Muscle layer of colon (tissue), 2 donors: ENCODE measurements at regions not wholly inside any gene's neighbourhood (a gene's known extent, or its start where the extent isn't known, plus 50 kb on each side); places are given as distances from the start of the nearest gene placed in this dataset.

ENCODE experiments used
- H3K27ac ChIP-seq: one replicate; pipeline ENCODE4 v1.7.0; 2013; ENCODE audit warnings: low read depth, mild to moderate bottlenecking, low read length, moderate library complexity
- H3K27me3 ChIP-seq, 2 donors: one replicate each; pipeline ENCODE4 v1.7.0; 2013; ENCODE audit warnings: low read length in 2 of 2, mild to moderate bottlenecking in 2 of 2; ENCODE audit not compliant: insufficient read depth in 2 of 2, control insufficient read depth in 1 of 2
- H3K36me3 ChIP-seq: one replicate; pipeline ENCODE4 v1.7.0; 2013; ENCODE audit warnings: mild to moderate bottlenecking, low read length; ENCODE audit not compliant: insufficient read depth
- H3K4me1 ChIP-seq: one replicate; pipeline ENCODE4 v1.7.0; 2013; ENCODE audit warnings: mild to moderate bottlenecking, low read length; ENCODE audit not compliant: insufficient read depth
- H3K4me3 ChIP-seq, 2 donors: one replicate each; pipeline ENCODE4 v1.7.0; 2013; ENCODE audit warnings: low read length in 2 of 2, low read depth in 1 of 2, mild to moderate bottlenecking in 1 of 2, moderate library complexity in 1 of 2
- H3K9ac ChIP-seq: one replicate; pipeline ENCODE4 v1.7.0; 2013; ENCODE audit warnings: low read length
- H3K9me3 ChIP-seq: one replicate; pipeline ENCODE4 v1.7.0; 2013; ENCODE audit warnings: mild to moderate bottlenecking, low read length
- donor health status: abdominal sarcoma.
- donor health status: Adenocarcinoma of cecum.

GRCh38 chr17:71158437-71158836, 962.4 kb upstream of the SOX9 start:
- Histone ChIP-seq H3K9ac (no peak overlapping the region), H3K27me3 (no peaks in the 10 kb centered on the region), H3K36me3 (no peaks in the 10 kb centered on the region), H3K4me1 (no peaks in the 10 kb centered on the region), H3K27ac (no peak overlapping the region), H3K9me3 (no peaks in the 10 kb centered on the region), H3K4me3 (no peak overlapping the region)

DNA sequence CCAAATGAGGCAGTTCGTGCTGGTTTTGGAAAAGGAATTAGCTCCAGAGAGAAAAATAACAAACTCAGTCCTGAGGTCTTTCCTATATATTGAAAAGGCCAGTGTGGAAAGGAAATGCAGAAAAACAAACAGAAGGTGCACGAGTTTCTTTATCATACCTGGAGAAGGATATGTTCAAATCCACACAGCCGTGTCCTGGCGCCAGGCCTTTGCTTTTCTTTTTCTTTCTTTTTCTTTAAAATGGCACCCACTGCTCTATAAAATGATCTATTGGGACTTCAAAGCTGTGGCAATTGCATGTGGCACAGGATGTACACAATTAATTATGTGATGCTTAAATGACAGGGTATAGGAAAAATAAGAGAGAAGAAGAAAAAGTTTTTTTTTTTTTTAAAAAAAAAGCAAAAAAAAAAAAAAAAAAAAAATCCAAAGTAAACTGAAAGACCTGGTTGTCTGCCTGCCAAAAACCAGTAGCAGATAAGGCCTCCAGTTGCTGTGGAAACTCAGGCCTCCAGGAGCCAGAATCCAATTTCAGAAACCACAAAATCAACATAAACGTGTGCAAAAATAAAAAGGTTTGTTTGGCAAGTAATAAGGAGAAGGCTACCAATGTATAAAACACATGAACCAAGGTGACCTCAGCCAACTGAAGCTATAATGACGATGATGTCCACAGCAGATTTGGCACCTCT, 957.6 kb upstream of the SOX9 start:
- Histone ChIP-seq H3K27me3 (no peaks in the 10 kb centered on the region), H3K4me3 (no peak overlapping the region), H3K9ac (no peak overlapping the region), H3K4me1 (peaks cover 3% of the 10 kb centered on the region), H3K36me3 (no peaks in the 10 kb centered on the region), H3K9me3 (no peaks in the 10 kb centered on the region), H3K27ac (no peak overlapping the region)

DNA sequence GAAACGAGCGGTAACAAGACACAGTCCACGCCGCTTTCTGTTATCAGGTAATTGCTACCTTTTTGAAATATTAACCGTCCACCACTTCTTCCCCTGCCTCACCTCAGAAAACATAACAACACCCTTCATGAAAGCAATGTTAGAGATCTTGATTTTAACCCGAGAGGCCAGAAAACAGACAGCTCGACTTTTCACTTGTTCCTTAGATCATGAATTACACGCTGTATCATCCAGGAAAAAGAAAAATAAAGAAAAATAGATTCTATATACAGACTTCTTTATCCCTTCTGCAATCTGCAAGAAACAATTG, 957.1 kb upstream of the SOX9 start:
- H3K27ac ChIP-seq: no peak overlapping the region
- peaks cover 3% of the 10 kb centered on the region for H3K4me1 ChIP-seq
- H3K27me3 ChIP-seq: no peaks in the 10 kb centered on the region
- no peaks in the 10 kb centered on the region for H3K36me3 ChIP-seq
- H3K9me3 ChIP-seq: no peaks in the 10 kb centered on the region
- no peak overlapping the region for H3K9ac ChIP-seq
- H3K4me3 ChIP-seq: no peak overlapping the region

- Histone ChIP-seq H3K9me3 (no peaks in the 10 kb centered on the region), H3K4me3 (no peak overlapping the region), H3K27me3 (no peaks in the 10 kb centered on the region), H3K27ac (no peak overlapping the region), H3K9ac (no peak overlapping the region), H3K36me3 (no peaks in the 10 kb centered on the region), H3K4me1 (peaks cover 3% of the 10 kb centered on the region)
Observed at GRCh38 chr17:71164561-71164960, 956.3 kb upstream of the SOX9 start.

- no peaks in the 10 kb centered on the region for H3K27me3 ChIP-seq
- H3K36me3 ChIP-seq: no peaks in the 10 kb centered on the region
- no peak overlapping the region for H3K27ac ChIP-seq
- H3K4me3 ChIP-seq: no peak overlapping the region
- H3K4me1 ChIP-seq: peaks cover 3% of the 10 kb centered on the region
- no peaks in the 10 kb centered on the region for H3K9me3 ChIP-seq
- H3K9ac ChIP-seq: no peak overlapping the region
Observed at GRCh38 chr17:71166311-71166710, 954.5 kb upstream of the SOX9 start.

- no peak overlapping the region for H3K9ac ChIP-seq
- no peak overlapping the region for H3K4me3 ChIP-seq
- no peaks in the 10 kb centered on the region for H3K27me3 ChIP-seq
- no peaks in the 10 kb centered on the region for H3K36me3 ChIP-seq
- H3K4me1 ChIP-seq: peaks cover 3% of the 10 kb centered on the region
- H3K9me3 ChIP-seq: no peaks in the 10 kb centered on the region
- no peak overlapping the region for H3K27ac ChIP-seq
Observed at GRCh38 chr17:71168053-71168741, 952.6 kb upstream of the SOX9 start.

DNA sequence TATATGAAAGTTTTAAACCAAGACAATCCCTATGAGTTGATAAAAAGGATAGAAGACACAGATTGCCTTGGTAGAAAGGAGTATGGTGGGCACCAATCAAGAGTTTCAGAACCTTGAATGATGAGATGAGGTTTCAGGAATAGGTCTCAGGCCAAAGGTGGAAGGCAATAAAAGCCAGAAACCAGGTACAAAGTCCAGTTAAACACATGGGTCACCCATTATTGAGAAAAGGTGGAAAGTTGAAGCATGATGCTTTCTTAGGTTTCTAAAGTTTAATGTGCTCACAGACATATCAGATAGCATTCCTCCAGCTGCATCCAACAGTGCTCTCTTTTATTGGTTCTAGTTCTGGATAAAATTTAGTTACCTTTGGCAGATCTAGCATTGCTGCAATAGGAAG, 950.8 kb upstream of the SOX9 start:
- H3K4me1 ChIP-seq: peaks cover 3% of the 10 kb centered on the region
- no peaks in the 10 kb centered on the region for H3K36me3 ChIP-seq
- no peak overlapping the region for H3K9ac ChIP-seq
- H3K4me3 ChIP-seq: no peak overlapping the region
- no peak overlapping the region for H3K27ac ChIP-seq
- H3K9me3 ChIP-seq: no peaks in the 10 kb centered on the region
- no peaks in the 10 kb centered on the region for H3K27me3 ChIP-seq

DNA sequence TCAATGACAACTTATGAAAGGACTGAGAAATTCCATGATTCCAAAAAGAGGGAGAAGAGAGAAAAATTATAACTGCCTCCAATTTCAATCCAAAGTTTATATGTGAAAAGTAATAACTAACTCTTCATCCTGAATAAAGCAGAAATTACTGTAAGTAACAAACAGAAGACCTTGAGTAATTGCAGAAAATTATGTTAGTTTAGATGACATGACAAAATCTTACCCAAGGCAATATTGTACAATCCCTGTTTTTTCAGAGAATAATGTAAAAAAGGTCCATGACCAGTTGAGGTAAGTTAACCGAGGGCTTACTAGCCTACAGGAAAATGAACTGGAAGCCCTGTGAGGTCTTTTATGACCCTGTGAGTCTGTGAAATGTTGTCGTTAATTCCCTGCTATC, 949.5 kb upstream of the SOX9 start:
- Histone ChIP-seq H3K27me3 (no peaks in the 10 kb centered on the region), H3K9ac (no peak overlapping the region), H3K4me1 (peaks cover 6% of the 10 kb centered on the region), H3K4me3 (no peak overlapping the region), H3K27ac (no peak overlapping the region), H3K9me3 (no peaks in the 10 kb centered on the region), H3K36me3 (no peaks in the 10 kb centered on the region)

- Histone ChIP-seq H3K9ac (no peak overlapping the region), H3K27ac (no peak overlapping the region), H3K4me3 (no peak overlapping the region), H3K27me3 (no peaks in the 10 kb centered on the region), H3K9me3 (no peaks in the 10 kb centered on the region), H3K4me1 (peaks cover 9% of the 10 kb centered on the region), H3K36me3 (no peaks in the 10 kb centered on the region)
Observed at GRCh38 chr17:71173991-71174390, 946.8 kb upstream of the SOX9 start.

DNA sequence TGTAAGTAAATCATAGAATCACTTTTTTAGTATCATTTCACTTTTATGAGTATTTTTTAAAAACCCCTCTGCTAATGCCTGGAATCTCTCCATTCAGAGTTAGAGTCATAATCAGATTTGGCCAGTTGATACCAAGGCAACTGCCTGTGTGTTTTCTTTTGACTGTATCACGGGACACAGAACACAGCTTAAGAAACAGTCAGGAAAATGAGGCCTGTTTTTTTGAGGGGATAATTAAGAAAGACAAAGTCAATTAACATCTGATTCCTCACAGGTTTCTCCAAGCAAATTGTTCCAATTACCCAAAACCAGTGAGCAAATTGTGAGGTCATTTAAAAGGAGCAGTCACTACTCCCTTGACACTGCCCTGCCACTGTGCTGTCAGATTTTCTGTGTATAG, 944.5 kb upstream of the SOX9 start:
- no peaks in the 10 kb centered on the region for H3K36me3 ChIP-seq
- peaks cover 19% of the 10 kb centered on the region for H3K4me1 ChIP-seq
- H3K27me3 ChIP-seq: no peaks in the 10 kb centered on the region
- no peak overlapping the region for H3K9ac ChIP-seq
- no peak overlapping the region for H3K4me3 ChIP-seq
- H3K27ac ChIP-seq: no peak overlapping the region
- H3K9me3 ChIP-seq: no peaks in the 10 kb centered on the region

DNA sequence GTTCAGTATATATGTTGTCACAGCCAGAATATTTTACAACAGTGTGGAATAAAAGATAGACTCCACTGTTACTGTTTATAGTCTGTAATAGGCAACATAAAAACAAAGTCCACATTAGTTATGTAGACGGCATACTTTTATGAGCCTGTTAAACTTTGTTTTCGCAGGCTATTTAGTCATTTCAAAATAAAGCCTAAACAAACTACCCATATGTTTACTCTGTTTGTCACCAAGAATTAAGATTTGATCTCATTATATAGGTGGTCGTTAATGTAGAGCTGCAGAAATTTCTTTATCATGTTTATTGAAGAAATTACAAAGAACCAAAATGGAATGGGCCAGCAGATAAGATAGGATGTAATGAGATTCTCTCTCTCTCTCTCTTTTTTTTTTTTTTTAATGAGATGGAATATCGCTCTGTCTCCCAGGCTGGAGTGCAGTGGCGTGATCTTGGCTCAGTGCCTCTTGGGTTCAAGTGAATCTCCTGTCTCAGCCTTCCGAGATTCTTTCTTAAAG, 943.8 kb upstream of the SOX9 start:
- Histone ChIP-seq H3K9me3 (no peaks in the 10 kb centered on the region), H3K36me3 (no peaks in the 10 kb centered on the region), H3K4me1 (peaks cover 19% of the 10 kb centered on the region), H3K4me3 (no peak overlapping the region), H3K27ac (no peak overlapping the region), H3K27me3 (no peaks in the 10 kb centered on the region), H3K9ac (no peak overlapping the region)
